OCI-LY7 (cell line): ENCODE measurements at regions not wholly inside any gene's neighbourhood (a gene's known extent, or its start where the extent isn't known, plus 50 kb on each side); places are given as distances from the start of the nearest gene placed in this dataset.
"Not testable (repeated sequence)": the region's sequence is repeated elsewhere in the genome, so short reads cannot be mapped to it uniquely, and the experiment has no call there.

Experiments used
- CTCF ChIP-seq: fragments of 200-600 bp; sonication (generic); conservative IDR thresholded peaks from 2 replicates; pipeline ENCODE4 v1.5.1; 2014; ENCODE audit warnings: mild to moderate bottlenecking, antibody characterized with exemption, low read length, moderate library complexity, mixed read lengths
- EZH2phosphoT487 ChIP-seq: fragments of 200-600 bp; sonication (generic); IDR thresholded peaks from 2 replicates; pipeline ENCODE4 v1.6.1; 2018; ENCODE audit warnings: low read depth, borderline replicate concordance, mild to moderate bottlenecking, mixed run types, antibody characterized with exemption, low read length, moderate library complexity, mixed read lengths

GRCh38 chr11:49780791-49781190 is 171.4 kb upstream of the OR4C13 start:
- TF ChIP-seq CTCF, EZH2phosphoT487: not testable (repeated sequence)
